ENCODE measurements at regions not wholly inside any gene's neighbourhood (a gene's known extent, or its start where the extent isn't known, plus 50 kb on each side); places are given as distances from the start of the nearest gene placed in this dataset.

GRCh38 chr22:48240148-48240934 lies 1477.9 kb downstream of the TBC1D22A start:
- peak; percentile 24 for DNase-seq

- DNase-seq: no peak
Measured at GRCh38 chr22:48239461-48240147, 1477.2 kb downstream of the TBC1D22A start.

GRCh38 chr22:48238966-48239365 lies 1476.5 kb downstream of the TBC1D22A start:
- no peak for DNase-seq

- no peak for DNase-seq
Measured at GRCh38 chr22:48238284-48238915, 1476.0 kb downstream of the TBC1D22A start.

GRCh38 chr22:48237466-48238283 lies 1475.2 kb downstream of the TBC1D22A start:
- DNase-seq: no peak

- no peak for DNase-seq
Measured at GRCh38 chr22:48236261-48236660, 1473.8 kb downstream of the TBC1D22A start.

- no peak for DNase-seq
Measured at GRCh38 chr22:48235744-48236143, 1473.3 kb downstream of the TBC1D22A start.

GRCh38 chr22:48234011-48234410 lies 1471.6 kb downstream of the TBC1D22A start:
- no peak for DNase-seq

- no peak for DNase-seq
Measured at GRCh38 chr22:48233586-48233985, 1471.1 kb downstream of the TBC1D22A start.

GRCh38 chr22:48228468-48228867 lies 1466.0 kb downstream of the TBC1D22A start:
- DNase-seq: no peak

GRCh38 chr22:48227341-48228018 lies 1465.0 kb downstream of the TBC1D22A start:
- DNase-seq: no peak

- DNase-seq: no peak
Measured at GRCh38 chr22:48226026-48227013, 1463.9 kb downstream of the TBC1D22A start.

GRCh38 chr22:48224332-48224731 lies 1461.9 kb downstream of the TBC1D22A start:
- no peak for DNase-seq

GRCh38 chr22:48223488-48224190 lies 1461.2 kb downstream of the TBC1D22A start:
- no peak for DNase-seq

GRCh38 chr22:48222742-48223487 lies 1460.5 kb downstream of the TBC1D22A start:
- DNase-seq: no peak

- no peak for DNase-seq
Measured at GRCh38 chr22:48218889-48219420, 1456.5 kb downstream of the TBC1D22A start.

GRCh38 chr22:48217596-48217995 lies 1455.1 kb downstream of the TBC1D22A start:
- no peak for DNase-seq

- no peak for DNase-seq
Measured at GRCh38 chr22:48212727-48213126, 1450.3 kb downstream of the TBC1D22A start.

GRCh38 chr22:48210812-48211211 lies 1448.4 kb downstream of the TBC1D22A start:
- DNase-seq: no peak

Measured in hematopoietic multipotent progenitor cell treated with erythropoietin and hydrocortisone succinate and interleukin-3 and kit ligand, for 6 days (in vitro differentiated cells).